NCI-H2081 treated with DMSO at 0.1 percent for 48 hours (cell line): ENCODE measurements at regions not wholly inside any gene's neighbourhood (a gene's known extent, or its start where the extent isn't known, plus 50 kb on each side); places are given as distances from the start of the nearest gene placed in this dataset.

Experiments
- DNase-seq: peaks from one replicate; lab custom pipeline; 2025; lab: John Stamatoyannopoulos, UW

- no peak for DNase-seq
Observed at GRCh38 chr6:9527679-9528286, 887.1 kb downstream of the TFAP2A start.

- no peak for DNase-seq
Observed at GRCh38 chr6:9523462-9523861, 891.4 kb downstream of the TFAP2A start.

- DNase-seq, result no peak
Observed at GRCh38 chr6:9522101-9522500, 892.8 kb downstream of the TFAP2A start.

- no peak for DNase-seq
Observed at GRCh38 chr6:9521152-9521530, 893.7 kb downstream of the TFAP2A start.

- DNase-seq, result no peak
Observed at GRCh38 chr6:9520417-9521151, 894.3 kb downstream of the TFAP2A start.

GRCh38 chr6:9518431-9518830, 896.4 kb downstream of the TFAP2A start:
- no peak for DNase-seq

GRCh38 chr6:9517806-9518205, 897.1 kb downstream of the TFAP2A start:
- no peak for DNase-seq

- DNase-seq, result no peak
Observed at GRCh38 chr6:9515633-9516606, 899.0 kb downstream of the TFAP2A start.

- DNase-seq, result no peak
Observed at GRCh38 chr6:9514146-9514545, 900.7 kb downstream of the TFAP2A start.

GRCh38 chr6:9511157-9511556, 903.7 kb downstream of the TFAP2A start:
- no peak for DNase-seq

- DNase-seq, result no peak
Observed at GRCh38 chr6:9507136-9507895, 907.6 kb downstream of the TFAP2A start.

- peak; percentile 97 for DNase-seq
Observed at GRCh38 chr6:9504191-9504590, 910.7 kb downstream of the TFAP2A start.

- DNase-seq, result peak; percentile 13
Observed at GRCh38 chr6:9503111-9503761, 911.6 kb downstream of the TFAP2A start.

- no peak for DNase-seq
Observed at GRCh38 chr6:9499709-9500108, 915.2 kb downstream of the TFAP2A start.

GRCh38 chr6:9496837-9497236, 918.0 kb downstream of the TFAP2A start:
- DNase-seq, result no peak

GRCh38 chr6:9494864-9495263, 920.0 kb downstream of the TFAP2A start:
- no peak for DNase-seq

- no peak for DNase-seq
Observed at GRCh38 chr6:9492790-9493189, 922.1 kb downstream of the TFAP2A start.

GRCh38 chr6:9487128-9487527, 927.7 kb downstream of the TFAP2A start:
- no peak for DNase-seq

GRCh38 chr6:9485992-9486391, 928.9 kb downstream of the TFAP2A start:
- no peak for DNase-seq

- no peak for DNase-seq
Observed at GRCh38 chr6:9484686-9485085, 930.2 kb downstream of the TFAP2A start.

- DNase-seq, result no peak
Observed at GRCh38 chr6:9484091-9484490, 930.8 kb downstream of the TFAP2A start.
